ENCODE measurements at regions not wholly inside any gene's neighbourhood (a gene's known extent, or its start where the extent isn't known, plus 50 kb on each side); places are given as distances from the start of the nearest gene placed in this dataset.

GRCh38 chr13:106340249-106340648, 195.2 kb downstream of the EFNB2 start:
- TF ChIP-seq POLR2A (IDR thresholded peaks at IDR 0.05; ENCODE audit: low read depth) (no peak), CTCF (IDR thresholded peaks at IDR 0.05) (no peak), POLR2AphosphoS5 (IDR thresholded peaks at IDR 0.05) (no peak)

Data from esophagus muscularis mucosa (tissue), 3 donors.